Ishikawa (cell line): ENCODE measurements at regions not wholly inside any gene's neighbourhood (a gene's known extent, or its start where the extent isn't known, plus 50 kb on each side); places are given as distances from the start of the nearest gene placed in this dataset.

ENCODE experiments used
- CEBPB ChIP-seq: IDR thresholded peaks from 2 replicates; pipeline ENCODE4 v1.6.1; 2012
- CREB1 ChIP-seq: IDR thresholded peaks from 2 replicates; pipeline ENCODE4 v1.6.1; 2012; ENCODE audit warnings: low read depth
- FOXM1 ChIP-seq: IDR thresholded peaks from 2 replicates; pipeline ENCODE4 v1.6.1; 2012; ENCODE audit warnings: low read depth, borderline replicate concordance
- RAD21 ChIP-seq: IDR thresholded peaks from 2 replicates; pipeline ENCODE4 v1.6.1; 2012; ENCODE audit warnings: low read depth
- YY1 ChIP-seq: IDR thresholded peaks from 2 replicates; pipeline ENCODE4 v1.6.1; 2012; ENCODE audit warnings: low read depth

GRCh38 chr3:35422101-35422500 is 217.2 kb upstream of the ARPP21 start:
- TF ChIP-seq FOXM1 (no peak), CREB1 (no peak), CEBPB (no peak), YY1 (no peak), RAD21 (no peak)
